ENCODE measurements at regions not wholly inside any gene's neighbourhood (a gene's known extent, or its start where the extent isn't known, plus 50 kb on each side); places are given as distances from the start of the nearest gene placed in this dataset.
"Not testable (repeated sequence)": the region's sequence is repeated elsewhere in the genome, so short reads cannot be mapped to it uniquely, and the experiment has no call there.

GRCh38 chr5:119299242-119299614, 56.6 kb upstream of the TNFAIP8 start:
- DNase-seq (ENCODE audit: low spot score) = not testable (repeated sequence)

GRCh38 chr5:119299615-119300310, 56.1 kb upstream of the TNFAIP8 start:
- not testable (repeated sequence) for DNase-seq (ENCODE audit: low spot score)

GRCh38 chr5:119300311-119300670, 55.5 kb upstream of the TNFAIP8 start:
- no peak for DNase-seq (ENCODE audit: low spot score)

DNA sequence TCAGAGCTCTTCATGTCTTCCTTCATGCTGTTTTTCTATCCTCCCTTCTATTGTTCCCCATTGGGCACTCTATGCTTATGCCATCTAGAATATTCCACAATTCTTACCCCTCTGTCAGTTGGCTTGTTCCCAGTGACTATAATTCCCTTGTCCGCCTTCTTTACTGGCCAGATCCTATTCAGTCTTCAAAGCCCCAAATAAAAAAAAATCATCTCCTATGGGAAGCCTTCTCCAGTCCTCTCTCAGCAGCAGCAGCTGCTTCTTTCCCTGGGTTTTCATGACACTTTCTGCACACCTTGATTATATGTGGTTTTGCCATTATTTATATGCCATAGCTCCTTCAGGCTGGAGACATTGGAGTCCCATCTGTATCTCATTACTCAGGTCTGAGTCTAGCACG, 54.6 kb upstream of the TNFAIP8 start:
- DNase-seq (ENCODE audit: low spot score) = no peak

DNA sequence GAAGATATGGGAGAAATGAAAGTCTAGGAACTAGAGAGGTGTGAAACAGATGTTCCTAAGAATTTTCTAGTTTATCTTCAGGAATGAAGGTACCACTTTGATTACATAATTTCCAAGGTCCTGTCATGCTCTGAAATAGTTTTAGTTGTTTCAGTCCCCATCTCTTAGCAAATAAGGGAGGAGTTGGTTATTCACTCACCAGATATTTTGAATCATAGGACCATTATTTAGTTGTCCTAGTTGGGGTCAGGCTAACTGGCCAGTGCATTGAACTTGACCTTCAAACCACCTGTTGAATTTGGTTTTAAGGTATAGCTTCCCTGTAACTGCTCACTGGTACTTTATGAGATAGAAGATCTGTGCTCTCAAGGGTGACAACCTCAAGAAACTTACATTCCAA, 53.9 kb upstream of the TNFAIP8 start:
- DNase-seq (ENCODE audit: low spot score) = no peak

GRCh38 chr5:119302449-119302848, 53.4 kb upstream of the TNFAIP8 start:
- no peak for DNase-seq (ENCODE audit: low spot score)

DNA sequence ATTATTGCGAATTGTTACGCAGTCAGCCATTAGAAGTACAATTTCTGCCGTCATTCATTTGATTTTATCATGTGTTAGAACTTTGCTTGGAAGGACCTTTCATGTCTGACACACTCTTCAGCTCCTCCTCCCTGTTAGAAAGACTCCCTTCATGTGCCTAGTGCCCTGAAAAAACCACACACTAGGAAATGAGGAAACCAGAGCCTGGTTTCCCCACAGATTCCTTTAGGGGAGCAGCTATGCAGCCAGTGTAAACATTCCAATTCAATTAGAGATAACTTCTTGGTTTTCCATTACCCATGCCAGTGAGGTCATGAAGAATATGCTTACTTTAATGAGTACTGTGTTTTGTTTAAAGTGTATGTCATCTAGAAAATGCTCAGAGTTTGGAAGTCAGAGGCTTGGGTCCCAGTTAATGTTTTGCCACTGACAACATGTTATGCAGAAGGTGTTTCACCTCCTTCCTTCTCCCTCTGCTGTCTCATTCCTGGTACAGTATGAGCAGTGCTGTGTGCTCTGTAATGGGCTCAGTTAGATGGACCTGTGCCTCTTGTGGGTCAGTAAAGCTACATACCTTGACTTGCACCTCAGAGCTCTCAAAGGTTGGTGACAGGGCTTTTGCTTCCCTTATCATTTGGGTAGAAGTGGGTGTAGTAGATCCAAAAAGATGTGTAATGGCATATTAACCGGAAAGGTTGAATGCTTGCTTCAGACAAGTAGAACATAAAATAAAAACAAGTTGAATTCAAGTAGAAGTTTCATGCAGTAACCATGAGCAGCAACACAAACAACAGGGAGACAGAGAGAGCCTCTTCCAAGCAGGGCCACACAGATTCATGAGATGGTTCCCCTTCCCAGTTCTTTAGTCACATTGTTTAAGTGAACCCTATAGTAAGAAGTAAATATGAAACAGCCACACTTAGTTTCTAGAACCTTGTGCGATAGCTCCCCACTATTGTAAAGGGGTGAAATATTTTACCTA, 52.6 kb upstream of the TNFAIP8 start:
- DNase-seq (ENCODE audit: low spot score) = peak; percentile 67

- peak; percentile 54 for DNase-seq (ENCODE audit: low spot score)
Observed at GRCh38 chr5:119304439-119305211, 51.2 kb upstream of the TNFAIP8 start.

All from umbilical cord (tissue), 1 donor.